Mesothelial cell of epicardium (in vitro differentiated cells): ENCODE measurements at regions not wholly inside any gene's neighbourhood (a gene's known extent, or its start where the extent isn't known, plus 50 kb on each side); places are given as distances from the start of the nearest gene placed in this dataset.

Source experiments
- DNase-seq, 2 experiments: peaks; one replicate each; pipeline ENCODE4 v3.0.0; 2021; ENCODE audit warnings: low spot score in 2 of 2; ENCODE audit not compliant: unreplicated experiment in 2 of 2
- H3K27ac Mint-ChIP-seq: 2 replicates; pipeline ENCODE4 v1.8.0; 2021; ENCODE audit warnings: mixed read lengths
- H3K27me3 Mint-ChIP-seq: 2 replicates; pipeline ENCODE4 v1.8.0; 2021; ENCODE audit warnings: low read depth, mixed read lengths
- H3K36me3 Mint-ChIP-seq: 2 replicates; pipeline ENCODE4 v1.8.0; 2021; ENCODE audit warnings: mixed read lengths
- H3K4me1 Mint-ChIP-seq: 2 replicates; pipeline ENCODE4 v1.8.0; 2021; ENCODE audit warnings: mixed read lengths
- H3K4me3 Mint-ChIP-seq: 2 replicates; pipeline ENCODE4 v1.8.0; 2021; ENCODE audit warnings: mild to moderate bottlenecking, moderate library complexity, mixed read lengths
- H3K9me3 Mint-ChIP-seq: 2 replicates; pipeline ENCODE4 v1.8.0; 2021; ENCODE audit warnings: mixed read lengths
- TF ChIP-seq, protein P1 (sequence below): fragments of 200-600 bp; sonication (generic); IDR thresholded peaks from one replicate; pipeline ENCODE4 v1.5.0; 2021; ENCODE audit warnings: antibody characterized with exemption; ENCODE audit not compliant: unreplicated experiment

DNA sequence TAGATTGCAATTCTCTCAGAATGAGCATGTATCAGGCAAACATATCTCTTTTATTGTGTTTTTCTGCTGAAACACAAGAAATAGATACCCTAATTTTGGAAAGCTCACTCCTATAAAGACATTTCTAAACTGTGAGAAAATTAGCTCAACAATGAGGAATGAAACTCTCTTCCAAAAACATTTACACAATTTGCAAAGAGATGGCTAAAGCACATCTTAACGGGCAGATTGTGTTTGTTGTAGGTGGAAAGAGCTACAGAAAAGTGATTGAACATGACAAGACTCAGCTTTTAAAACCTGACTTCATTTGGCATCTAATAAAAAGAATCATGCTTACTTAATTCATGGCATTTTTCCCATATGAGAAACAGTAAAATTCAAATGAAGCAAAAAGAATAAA is 175.0 kb upstream of the SLC39A10 start:
- Mint-ChIP-seq H3K27ac (no peak overlapping the region), H3K9me3 (peaks cover 12% of the 10 kb centered on the region), H3K36me3 (no peaks in the 10 kb centered on the region), H3K4me3 (no peak overlapping the region), H3K4me1 (peaks cover 2% of the 10 kb centered on the region), H3K27me3 (no peaks in the 10 kb centered on the region)
- TF ChIP-seq, protein P1, sequence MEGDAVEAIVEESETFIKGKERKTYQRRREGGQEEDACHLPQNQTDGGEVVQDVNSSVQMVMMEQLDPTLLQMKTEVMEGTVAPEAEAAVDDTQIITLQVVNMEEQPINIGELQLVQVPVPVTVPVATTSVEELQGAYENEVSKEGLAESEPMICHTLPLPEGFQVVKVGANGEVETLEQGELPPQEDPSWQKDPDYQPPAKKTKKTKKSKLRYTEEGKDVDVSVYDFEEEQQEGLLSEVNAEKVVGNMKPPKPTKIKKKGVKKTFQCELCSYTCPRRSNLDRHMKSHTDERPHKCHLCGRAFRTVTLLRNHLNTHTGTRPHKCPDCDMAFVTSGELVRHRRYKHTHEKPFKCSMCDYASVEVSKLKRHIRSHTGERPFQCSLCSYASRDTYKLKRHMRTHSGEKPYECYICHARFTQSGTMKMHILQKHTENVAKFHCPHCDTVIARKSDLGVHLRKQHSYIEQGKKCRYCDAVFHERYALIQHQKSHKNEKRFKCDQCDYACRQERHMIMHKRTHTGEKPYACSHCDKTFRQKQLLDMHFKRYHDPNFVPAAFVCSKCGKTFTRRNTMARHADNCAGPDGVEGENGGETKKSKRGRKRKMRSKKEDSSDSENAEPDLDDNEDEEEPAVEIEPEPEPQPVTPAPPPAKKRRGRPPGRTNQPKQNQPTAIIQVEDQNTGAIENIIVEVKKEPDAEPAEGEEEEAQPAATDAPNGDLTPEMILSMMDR, result no peak
- no peak for DNase-seq

GRCh38 chr2:195480121-195480520 is 176.9 kb upstream of the SLC39A10 start:
- TF ChIP-seq, protein P1, result no peak
- Mint-ChIP-seq H3K27ac (no peak overlapping the region), H3K36me3 (no peaks in the 10 kb centered on the region), H3K27me3 (no peaks in the 10 kb centered on the region), H3K9me3 (peaks cover 12% of the 10 kb centered on the region), H3K4me1 (peaks cover 5% of the 10 kb centered on the region), H3K4me3 (no peak overlapping the region)
- no peak for DNase-seq

DNA sequence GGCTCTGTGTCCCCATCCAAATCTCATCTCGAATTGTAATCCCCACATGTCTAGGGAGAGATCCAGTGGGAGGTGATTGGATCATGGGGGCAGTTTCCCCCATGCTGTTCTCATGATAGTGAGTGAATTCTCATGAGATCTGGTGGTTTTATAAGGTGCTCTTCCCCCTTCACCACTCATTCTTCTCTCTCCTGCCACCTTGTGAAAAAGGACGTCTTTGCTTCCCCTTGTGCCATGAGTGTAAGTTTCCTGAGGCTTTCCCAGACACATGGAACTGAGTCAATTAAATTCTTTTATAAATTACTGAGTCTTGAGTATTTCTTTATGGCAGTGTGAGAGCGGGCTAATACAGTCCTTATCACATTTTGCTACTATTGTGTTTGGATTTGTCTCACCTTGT is 177.6 kb upstream of the SLC39A10 start:
- TF ChIP-seq, protein P1, result no peak
- Mint-ChIP-seq H3K9me3 (peaks cover 12% of the 10 kb centered on the region), H3K4me3 (no peak overlapping the region), H3K27me3 (no peaks in the 10 kb centered on the region), H3K36me3 (no peaks in the 10 kb centered on the region), H3K27ac (no peak overlapping the region), H3K4me1 (peaks cover 6% of the 10 kb centered on the region)
- DNase-seq, result no peak

DNA sequence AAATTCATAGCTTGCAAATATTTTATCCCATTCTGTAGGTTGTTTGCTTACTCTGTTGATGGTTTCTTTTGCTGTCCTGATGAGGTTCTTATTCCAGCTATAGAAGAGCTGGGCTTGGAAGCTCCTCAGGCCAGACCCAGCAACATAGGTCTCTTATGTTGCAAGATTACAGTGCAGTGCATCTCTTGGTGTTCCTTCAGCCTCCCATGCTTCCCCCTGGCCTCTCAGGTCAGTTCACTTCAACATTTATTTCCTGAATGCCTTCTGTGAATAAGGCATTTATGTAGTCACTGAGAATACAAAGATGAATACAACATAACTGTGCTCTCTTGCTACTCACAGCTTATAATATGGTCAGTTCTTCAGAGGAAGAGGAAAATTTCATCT is 179.0 kb upstream of the SLC39A10 start:
- H3K4me1 Mint-ChIP-seq, result peaks cover 9% of the 10 kb centered on the region
- no peaks in the 10 kb centered on the region for H3K27me3 Mint-ChIP-seq
- no peak for DNase-seq
- no peak overlapping the region for H3K4me3 Mint-ChIP-seq
- no peaks in the 10 kb centered on the region for H3K36me3 Mint-ChIP-seq
- H3K9me3 Mint-ChIP-seq, result peaks cover 12% of the 10 kb centered on the region
- no peak overlapping the region for H3K27ac Mint-ChIP-seq
- TF ChIP-seq, protein P1, result no peak

DNA sequence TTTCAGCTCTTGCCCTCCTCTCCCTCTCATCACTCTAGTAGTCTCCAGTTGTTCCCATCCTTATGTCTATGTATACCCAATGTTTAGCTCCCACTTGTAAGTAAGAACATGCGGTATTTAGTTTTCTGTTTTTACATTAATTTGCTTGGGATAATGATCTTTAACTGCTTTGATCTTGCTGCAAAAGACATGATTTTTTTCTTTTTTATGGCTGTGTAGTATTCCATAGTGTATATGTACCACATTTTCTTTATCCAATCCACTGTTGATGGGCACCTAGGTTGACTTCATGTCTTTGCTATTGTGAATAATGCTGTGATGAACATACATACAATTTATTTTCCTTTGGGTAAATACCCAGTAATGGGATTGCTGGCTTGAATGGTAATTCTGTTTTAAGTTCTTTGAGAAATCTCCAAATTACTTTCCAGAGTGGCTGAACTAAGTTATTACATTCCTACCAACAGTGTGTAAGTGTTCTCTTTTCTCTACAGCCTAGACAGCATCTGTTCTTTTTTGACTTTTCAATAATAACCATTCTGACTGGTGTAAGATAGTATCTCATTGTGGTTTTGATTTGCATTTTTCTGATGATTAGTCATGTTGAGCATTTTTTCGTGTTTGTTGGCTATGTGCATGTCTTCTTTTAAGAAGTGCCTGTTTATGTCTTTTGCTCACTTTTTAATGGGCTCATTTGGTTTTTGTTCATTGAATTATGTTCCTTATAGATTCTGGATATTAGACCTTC is 179.6 kb upstream of the SLC39A10 start:
- TF ChIP-seq, protein P1, result no peak
- Mint-ChIP-seq H3K9me3 (peaks cover 12% of the 10 kb centered on the region), H3K27ac (no peak overlapping the region), H3K36me3 (no peaks in the 10 kb centered on the region), H3K4me3 (no peak overlapping the region), H3K4me1 (peaks cover 9% of the 10 kb centered on the region), H3K27me3 (no peaks in the 10 kb centered on the region)
- no peak for DNase-seq

DNA sequence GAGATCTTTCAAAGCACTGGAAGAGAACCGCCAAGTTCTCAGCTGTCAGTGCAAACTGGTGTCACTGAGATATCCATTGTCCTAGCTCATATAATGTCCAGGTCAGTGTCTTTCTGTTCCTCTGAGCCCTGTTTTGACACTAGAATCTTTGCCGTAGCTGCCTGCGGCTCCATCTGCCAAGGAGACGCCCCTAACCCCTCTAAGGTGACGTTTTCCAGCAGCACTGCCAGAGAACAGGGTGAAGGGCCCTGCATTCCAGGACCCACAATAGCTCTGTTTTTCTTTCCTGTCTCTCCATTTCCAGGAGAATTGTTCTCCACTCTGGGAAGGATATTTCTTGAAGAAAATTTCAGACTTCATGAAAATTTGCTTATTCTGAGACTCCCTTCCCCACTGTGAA is 181.7 kb upstream of the SLC39A10 start:
- no peak overlapping the region for H3K4me3 Mint-ChIP-seq
- no peak for DNase-seq
- no peaks in the 10 kb centered on the region for H3K27me3 Mint-ChIP-seq
- H3K4me1 Mint-ChIP-seq, result peaks cover 9% of the 10 kb centered on the region
- no peaks in the 10 kb centered on the region for H3K36me3 Mint-ChIP-seq
- H3K9me3 Mint-ChIP-seq, result peaks cover 9% of the 10 kb centered on the region
- no peak overlapping the region for H3K27ac Mint-ChIP-seq
- TF ChIP-seq, protein P1, result no peak
